ENCODE measurements at regions not wholly inside any gene's neighbourhood (a gene's known extent, or its start where the extent isn't known, plus 50 kb on each side); places are given as distances from the start of the nearest gene placed in this dataset.
"Not testable (repeated sequence)": the region's sequence is repeated elsewhere in the genome, so short reads cannot be mapped to it uniquely, and the experiment has no call there.

- no TSS peak for BruUV-seq (replicated peaks)
- CTCF ChIA-PET = interaction anchor here (0.7 to 2.7 kb wide), 11 partner anchors 12 to 657 kb away, joined by 3 to 8 read pairs (median 4); no protein-coding TSS in a partner anchor
Measured at GRCh38 chr6:119727504-119728219, 378.1 kb upstream of the MAN1A1 start.

GRCh38 chr6:119726912-119727311 lies 377.4 kb upstream of the MAN1A1 start:
- H3K36me3 Mint-ChIP-seq (ENCODE audit: insufficient read depth, unreplicated experiment); BruUV-seq (replicated peaks); H3K4me1 Mint-ChIP-seq (ENCODE audit: insufficient read depth, unreplicated experiment); DNase-seq (ENCODE audit: unreplicated experiment); POLR2A ChIA-PET; H3K4me3 Mint-ChIP-seq (ENCODE audit: unreplicated experiment); H3K27me3 Mint-ChIP-seq (ENCODE audit: insufficient read depth, unreplicated experiment); H3K9me3 Mint-ChIP-seq (ENCODE audit: unreplicated experiment); intact Hi-C loops (cut with micrococcal nuclease); H3K27ac Mint-ChIP-seq (ENCODE audit: low read depth, unreplicated experiment): not testable (repeated sequence)
- CTCF ChIA-PET = interaction anchor here (0.6 to 2.7 kb wide), 7 partner anchors 10 to 658 kb away, joined by 3 to 8 read pairs (median 4); no protein-coding TSS in a partner anchor

More at GRCh38 chr6:119727504-119728219, 378.1 kb upstream of the MAN1A1 start:
- peaks cover 7% of the 10 kb centered on the region for H3K9me3 Mint-ChIP-seq (ENCODE audit: unreplicated experiment)
- no peaks in the 10 kb centered on the region for H3K27me3 Mint-ChIP-seq (ENCODE audit: insufficient read depth, unreplicated experiment)
- TF ChIP-seq CTCF (IDR thresholded peaks at IDR 0.05; ENCODE audit: unreplicated experiment) = no peak
- H3K27ac Mint-ChIP-seq (ENCODE audit: low read depth, unreplicated experiment) = no peak overlapping the region
- DNase-seq (ENCODE audit: unreplicated experiment) = peak; percentile 28
- H3K4me1 Mint-ChIP-seq (ENCODE audit: insufficient read depth, unreplicated experiment) = peaks cover 8% of the 10 kb centered on the region
- H3K36me3 Mint-ChIP-seq (ENCODE audit: insufficient read depth, unreplicated experiment) = no peaks in the 10 kb centered on the region
- intact Hi-C loops (cut with micrococcal nuclease) = no loop called here
- no peak overlapping the region for H3K4me3 Mint-ChIP-seq (ENCODE audit: unreplicated experiment)
- POLR2A ChIA-PET = no interaction called here

GRCh38 chr6:119726086-119726485 lies 376.5 kb upstream of the MAN1A1 start:
- POLR2A ChIA-PET = no interaction called here
- BruUV-seq (replicated peaks) = no TSS peak
- Mint-ChIP-seq H3K27me3 (ENCODE audit: insufficient read depth, unreplicated experiment) (no peaks in the 10 kb centered on the region), H3K27ac (ENCODE audit: low read depth, unreplicated experiment) (no peak overlapping the region), H3K4me3 (ENCODE audit: unreplicated experiment) (no peak overlapping the region), H3K4me1 (ENCODE audit: insufficient read depth, unreplicated experiment) (peaks cover 8% of the 10 kb centered on the region), H3K36me3 (ENCODE audit: insufficient read depth, unreplicated experiment) (no peaks in the 10 kb centered on the region), H3K9me3 (ENCODE audit: unreplicated experiment) (peaks cover 7% of the 10 kb centered on the region)
- intact Hi-C loops (cut with micrococcal nuclease) = no loop called here
- no peak for TF ChIP-seq CTCF (IDR thresholded peaks at IDR 0.05; ENCODE audit: unreplicated experiment)
- DNase-seq (ENCODE audit: unreplicated experiment) = no peak
- CTCF ChIA-PET = interaction anchor here (0.6 to 2.7 kb wide), 3 partner anchors 11 to 59 kb away, joined by 4 to 7 read pairs (median 4); no protein-coding TSS in a partner anchor

GRCh38 chr6:119720160-119720559 lies 370.6 kb upstream of the MAN1A1 start:
- Mint-ChIP-seq H3K9me3 (ENCODE audit: unreplicated experiment) (peaks cover 7% of the 10 kb centered on the region), H3K36me3 (ENCODE audit: insufficient read depth, unreplicated experiment) (no peaks in the 10 kb centered on the region), H3K4me3 (ENCODE audit: unreplicated experiment) (no peak overlapping the region), H3K27ac (ENCODE audit: low read depth, unreplicated experiment) (no peak overlapping the region), H3K27me3 (ENCODE audit: insufficient read depth, unreplicated experiment) (no peaks in the 10 kb centered on the region), H3K4me1 (ENCODE audit: insufficient read depth, unreplicated experiment) (no peaks in the 10 kb centered on the region)
- BruUV-seq (replicated peaks) = no TSS peak
- intact Hi-C loops (cut with micrococcal nuclease) = loop anchor here (5.0 kb wide), 1 partner anchor 573 kb away; no protein-coding TSS in a partner anchor
- peak; percentile 16 for DNase-seq (ENCODE audit: unreplicated experiment)
- TF ChIP-seq CTCF (IDR thresholded peaks at IDR 0.05; ENCODE audit: unreplicated experiment) = no peak
- ChIA-PET CTCF (interaction anchor here (0.6 to 1.6 kb wide), 5 partner anchors 22 to 571 kb away, joined by 3 to 4 read pairs (median 4); no protein-coding TSS in a partner anchor), POLR2A (interaction anchor here (1.2 kb wide), 1 partner anchor 370 kb away, joined by 5 read pairs; no protein-coding TSS in a partner anchor)
